Cardiac muscle cell (in vitro differentiated cells and primary cell): ENCODE measurements at regions not wholly inside any gene's neighbourhood (a gene's known extent, or its start where the extent isn't known, plus 50 kb on each side); places are given as distances from the start of the nearest gene placed in this dataset.
A peak's percentile ranks its signal among the peaks of the same experiment; 100 is the strongest.

Experiments used
- DNase-seq, 2 donors: peaks; one replicate each; pipeline versions ENCODE4 v3.0.0 to v3.0.0-alpha.2; 2010 to 2017; ENCODE audit warnings: low read depth in 1 of 2, low spot score in 1 of 2
- H3K27ac ChIP-seq: fragments of 200-600 bp; sonication (generic); 2 replicates; pipeline ENCODE4 v1.5.1; 2016
- H3K27me3 ChIP-seq: fragments of 200-600 bp; sonication (generic); 2 replicates; pipeline ENCODE4 v1.6.0; 2016; ENCODE audit warnings: control low read depth
- H3K36me3 ChIP-seq: fragments of 200-600 bp; sonication (generic); 2 replicates; pipeline ENCODE4 v1.5.1; 2016; ENCODE audit warnings: control low read depth
- H3K4me1 ChIP-seq: fragments of 200-600 bp; sonication (generic); 2 replicates; pipeline ENCODE4 v1.8.1; 2017; ENCODE audit warnings: low read depth, mild to moderate bottlenecking, mixed run types
- H3K4me3 ChIP-seq: fragments of 200-600 bp; sonication (generic); 2 replicates; pipeline ENCODE4 v1.5.1; 2016; ENCODE audit warnings: mild to moderate bottlenecking
- H3K9me3 ChIP-seq: fragments of 200-600 bp; sonication (generic); 2 replicates; pipeline ENCODE4 v1.5.1; 2017; ENCODE audit warnings: low read depth, mild to moderate bottlenecking, control low read depth
- TF ChIP-seq, protein P1 (sequence below): IDR thresholded peaks from 2 replicates; pipeline ENCODE4 v1.5.1; 2012; ENCODE audit warnings: low read depth, mild to moderate bottlenecking, low read length

DNA sequence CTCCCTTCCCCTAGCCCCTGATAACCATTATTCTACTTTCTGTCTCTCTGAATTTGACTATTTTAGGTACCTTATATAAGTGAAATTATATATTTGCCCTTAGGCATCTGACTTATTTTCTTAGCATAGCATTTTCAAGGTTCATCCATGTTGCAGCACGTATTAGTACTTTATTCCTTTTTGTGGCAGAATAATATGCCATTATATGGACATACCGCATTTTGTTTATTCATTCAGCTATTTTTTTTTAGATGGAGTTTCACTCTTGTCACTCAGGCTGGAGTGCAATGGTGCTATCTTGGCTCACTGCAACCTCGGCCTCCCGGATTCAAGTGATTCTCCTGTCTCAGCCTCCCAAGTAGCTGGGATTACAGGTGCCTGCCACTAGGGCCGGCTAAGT is 326.2 kb upstream of the PLXNA2 start:
- TF ChIP-seq, protein P1, sequence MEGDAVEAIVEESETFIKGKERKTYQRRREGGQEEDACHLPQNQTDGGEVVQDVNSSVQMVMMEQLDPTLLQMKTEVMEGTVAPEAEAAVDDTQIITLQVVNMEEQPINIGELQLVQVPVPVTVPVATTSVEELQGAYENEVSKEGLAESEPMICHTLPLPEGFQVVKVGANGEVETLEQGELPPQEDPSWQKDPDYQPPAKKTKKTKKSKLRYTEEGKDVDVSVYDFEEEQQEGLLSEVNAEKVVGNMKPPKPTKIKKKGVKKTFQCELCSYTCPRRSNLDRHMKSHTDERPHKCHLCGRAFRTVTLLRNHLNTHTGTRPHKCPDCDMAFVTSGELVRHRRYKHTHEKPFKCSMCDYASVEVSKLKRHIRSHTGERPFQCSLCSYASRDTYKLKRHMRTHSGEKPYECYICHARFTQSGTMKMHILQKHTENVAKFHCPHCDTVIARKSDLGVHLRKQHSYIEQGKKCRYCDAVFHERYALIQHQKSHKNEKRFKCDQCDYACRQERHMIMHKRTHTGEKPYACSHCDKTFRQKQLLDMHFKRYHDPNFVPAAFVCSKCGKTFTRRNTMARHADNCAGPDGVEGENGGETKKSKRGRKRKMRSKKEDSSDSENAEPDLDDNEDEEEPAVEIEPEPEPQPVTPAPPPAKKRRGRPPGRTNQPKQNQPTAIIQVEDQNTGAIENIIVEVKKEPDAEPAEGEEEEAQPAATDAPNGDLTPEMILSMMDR = no peak

GRCh38 chr1:208576425-208576824 is 332.2 kb upstream of the PLXNA2 start:
- peaks cover 3% of the 10 kb centered on the region for H3K4me1 ChIP-seq
- TF ChIP-seq, protein P1 = no peak

More for the DNA sequence above, 326.2 kb upstream of the PLXNA2 start:
- H3K4me1 ChIP-seq = no peaks in the 10 kb centered on the region
- DNase-seq = no peak
- H3K4me3 ChIP-seq = no peak overlapping the region
- no peaks in the 10 kb centered on the region for H3K9me3 ChIP-seq
- H3K27me3 ChIP-seq = no peaks in the 10 kb centered on the region
- no peak overlapping the region for H3K27ac ChIP-seq
- no peaks in the 10 kb centered on the region for H3K36me3 ChIP-seq

DNA sequence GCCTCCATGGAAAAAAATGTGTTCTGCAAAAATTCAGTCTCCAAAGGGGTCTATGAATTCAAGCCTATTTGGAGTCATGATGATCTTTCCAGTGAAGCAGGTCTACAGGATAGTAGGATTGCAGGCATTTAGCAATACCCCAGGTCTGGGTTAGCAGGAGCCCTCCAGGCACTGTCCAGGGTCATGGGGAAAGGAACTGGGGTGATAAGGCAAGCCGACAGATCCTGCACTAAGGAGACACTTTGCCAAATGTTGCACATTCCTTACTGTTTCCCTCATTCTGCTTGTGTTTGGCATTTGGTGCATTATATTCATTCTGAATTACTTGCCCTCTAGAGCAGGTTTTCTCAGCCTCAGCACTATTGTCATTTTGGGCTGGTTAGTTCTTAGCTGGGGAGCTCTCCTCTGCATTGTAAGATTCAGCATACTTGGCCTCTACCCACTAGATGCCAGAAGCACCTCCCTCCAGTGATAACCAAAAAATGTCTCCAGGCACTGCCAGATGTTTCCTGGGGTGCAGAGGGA is 333.3 kb upstream of the PLXNA2 start:
- TF ChIP-seq, protein P1 = no peak
- Histone ChIP-seq H3K4me3 (no peak overlapping the region), H3K27me3 (no peaks in the 10 kb centered on the region), H3K36me3 (no peaks in the 10 kb centered on the region), H3K9me3 (no peaks in the 10 kb centered on the region), H3K27ac (no peak overlapping the region), H3K4me1 (peaks cover 4% of the 10 kb centered on the region)
- peak in 1 of 2 donors; percentile 0 for DNase-seq

More at GRCh38 chr1:208576425-208576824, 332.2 kb upstream of the PLXNA2 start:
- no peaks in the 10 kb centered on the region for H3K9me3 ChIP-seq
- H3K27me3 ChIP-seq = no peaks in the 10 kb centered on the region
- no peak overlapping the region for H3K27ac ChIP-seq
- no peaks in the 10 kb centered on the region for H3K36me3 ChIP-seq
- H3K4me3 ChIP-seq = no peak overlapping the region
- no peak for DNase-seq

DNA sequence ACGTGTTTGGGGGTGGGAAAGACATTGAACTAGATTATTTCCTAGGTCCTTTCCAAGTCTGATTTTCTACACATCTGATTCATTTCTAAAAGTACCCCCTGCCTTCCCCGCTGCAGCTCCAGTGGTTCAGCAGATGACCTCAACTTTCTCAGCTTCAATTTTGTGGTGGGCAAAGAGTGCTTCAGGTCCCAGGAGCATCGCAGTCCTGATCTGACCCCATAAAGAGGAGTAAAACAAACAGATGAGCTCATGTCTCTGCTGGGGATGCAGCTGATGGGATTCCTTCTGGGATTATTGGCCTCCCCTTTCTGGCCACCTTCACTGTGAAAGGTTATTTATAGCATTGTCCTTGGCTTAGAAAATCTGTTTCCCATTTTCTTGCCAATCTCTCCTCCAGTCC is 337.0 kb upstream of the PLXNA2 start:
- no peak for DNase-seq
- Histone ChIP-seq H3K9me3 (no peaks in the 10 kb centered on the region), H3K27ac (no peak overlapping the region), H3K36me3 (no peaks in the 10 kb centered on the region), H3K27me3 (no peaks in the 10 kb centered on the region), H3K4me1 (peaks cover 12% of the 10 kb centered on the region), H3K4me3 (no peak overlapping the region)
- TF ChIP-seq, protein P1 = no peak

DNA sequence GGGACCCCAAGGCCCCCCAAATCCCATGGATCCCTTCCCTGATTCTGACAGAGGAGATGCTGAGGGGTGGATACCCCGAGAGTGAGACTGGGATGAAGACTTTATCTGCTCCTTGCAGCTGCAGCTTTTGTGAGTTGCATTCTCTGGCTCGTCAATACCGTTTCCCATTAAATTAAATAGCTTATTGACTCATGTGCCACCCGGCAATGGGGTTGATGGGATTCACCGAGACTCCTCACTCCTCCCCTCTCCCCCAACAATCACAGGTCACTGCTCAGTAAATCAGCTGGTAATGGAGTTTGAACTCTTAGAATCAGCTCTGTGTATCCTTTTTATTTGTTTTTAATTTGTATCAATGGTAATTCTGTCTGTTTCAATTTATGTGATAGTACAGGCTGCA is 337.5 kb upstream of the PLXNA2 start:
- TF ChIP-seq, protein P1 = no peak
- no peak overlapping the region for H3K4me3 ChIP-seq
- H3K27ac ChIP-seq = no peak overlapping the region
- no peaks in the 10 kb centered on the region for H3K9me3 ChIP-seq
- H3K4me1 ChIP-seq = peaks cover 12% of the 10 kb centered on the region
- DNase-seq = no peak
- H3K36me3 ChIP-seq = no peaks in the 10 kb centered on the region
- H3K27me3 ChIP-seq = no peaks in the 10 kb centered on the region
